PC-3 (cell line): ENCODE measurements at regions not wholly inside any gene's neighbourhood (a gene's known extent, or its start where the extent isn't known, plus 50 kb on each side); places are given as distances from the start of the nearest gene placed in this dataset.

Experiments
- ATAC-seq: fragments of 200-7000 bp; cut with Tn5 transposase; 2 replicates; pipeline ENCODE4 v1.9.1; 2020; ENCODE audit warnings: mild to moderate bottlenecking, moderate library complexity
- BruUV-seq: library from RNA; stranded (reverse); fragments of 400-500 nt; replicated peaks from 2 replicates; lab custom pipeline; 2021; lab: Mats Ljungman, UMichigan
- CTCF ChIA-PET: fragments of 300-600 bp; sonication (Branson Sonifier 250); formaldehyde crosslinking; loops from one replicate; lab custom pipeline; 2022; ENCODE audit warnings: antibody characterized with exemption; lab: Charles Lee
- POLR2A ChIA-PET: fragments of 300-600 bp; sonication (Branson Sonifier 250); formaldehyde crosslinking; loops from one replicate; lab custom pipeline; 2022; ENCODE audit warnings: antibody characterized with exemption; ENCODE audit not compliant: unreplicated experiment; lab: Charles Lee
- DNase-seq: peaks from one replicate; pipeline ENCODE4 v3.0.0-alpha.2; 2015
- H2AFZ ChIP-seq: fragments of 300-600 bp; sonication (generic); 2 replicates; pipeline ENCODE4 v1.6.0; 2016; ENCODE audit warnings: antibody characterized with exemption, low read length
- H3F3A ChIP-seq: fragments of 300-600 bp; sonication (generic); one replicate; pipeline ENCODE4 v1.6.0; 2017; ENCODE audit warnings: antibody characterized with exemption, low read length, control low read depth, mild to moderate bottlenecking; ENCODE audit not compliant: unreplicated experiment
- H3K27ac ChIP-seq: fragments of 300-600 bp; sonication (generic); 2 replicates; pipeline ENCODE4 v1.5.1; 2016; ENCODE audit warnings: mild to moderate bottlenecking, low read length
- H3K27me3 ChIP-seq: fragments of 300-600 bp; sonication (generic); 2 replicates; pipeline ENCODE4 v1.6.1; 2016; ENCODE audit warnings: low read length, mixed read lengths
- H3K36me3 ChIP-seq: fragments of 300-600 bp; sonication (generic); 2 replicates; pipeline ENCODE4 v1.6.1; 2016; ENCODE audit warnings: low read depth, mixed run types, low read length, mixed read lengths
- H3K4me1 ChIP-seq: fragments of 300-600 bp; sonication (generic); 2 replicates; pipeline ENCODE4 v1.5.1; 2016; ENCODE audit warnings: low read length; ENCODE audit not compliant: insufficient read depth
- H3K4me2 ChIP-seq: fragments of 300-600 bp; sonication (generic); 2 replicates; pipeline ENCODE4 v1.6.0; 2016; ENCODE audit warnings: low read length
- H3K4me3 ChIP-seq: fragments of 300-600 bp; sonication (generic); 2 replicates; pipeline ENCODE4 v1.5.1; 2016; ENCODE audit warnings: mild to moderate bottlenecking, low read length, mixed read lengths
- H3K79me2 ChIP-seq: fragments of 300-600 bp; sonication (generic); 2 replicates; pipeline ENCODE4 v1.6.1; 2017; ENCODE audit warnings: low read length, mixed read lengths
- H3K9ac ChIP-seq: fragments of 300-600 bp; sonication (generic); 2 replicates; pipeline ENCODE4 v1.6.0; 2016; ENCODE audit warnings: mild to moderate bottlenecking, low read length
- H3K9me2 ChIP-seq: fragments of 300-600 bp; sonication (generic); replicated peaks from 2 replicates; pipeline ENCODE4 v1.6.1; 2016; ENCODE audit warnings: mixed run types, low read length, mixed read lengths
- H3K9me3 ChIP-seq: fragments of 300-600 bp; sonication (generic); 2 replicates; pipeline ENCODE4 v1.6.1; 2016; ENCODE audit warnings: low read length, mixed read lengths
- H4K20me1 ChIP-seq: fragments of 300-600 bp; sonication (generic); 2 replicates; pipeline ENCODE4 v1.6.1; 2016; ENCODE audit warnings: low read length, mixed read lengths
- CTCF ChIP-seq: fragments of 300-600 bp; sonication (generic); conservative IDR thresholded peaks from 2 replicates; pipeline ENCODE4 v1.5.1; 2017; ENCODE audit warnings: antibody characterized with exemption, low read depth, mild to moderate bottlenecking, low read length
- EZH2 ChIP-seq: fragments of 300-600 bp; sonication (generic); IDR thresholded peaks from one replicate; pipeline ENCODE4 v1.6.1; 2017; ENCODE audit warnings: antibody characterized with exemption, mild to moderate bottlenecking, low read length; ENCODE audit not compliant: unreplicated experiment
- EZH2phosphoT487 ChIP-seq: fragments of 300-600 bp; sonication (generic); IDR thresholded peaks from 2 replicates; pipeline ENCODE4 v1.6.1; 2018; ENCODE audit warnings: mild to moderate bottlenecking, antibody characterized with exemption, low read length, borderline replicate concordance
- intact Hi-C: fragments of 100-400 bp; cut with micrococcal nuclease; formaldehyde crosslinking; loops from 2 replicates; pipeline ENCODE4 v1.9.0; 2023

- no TSS peak for BruUV-seq
- Histone ChIP-seq H3K4me3 (no peak overlapping the region), H3K27ac (no peak overlapping the region), H3K9ac (no peak overlapping the region), H3K9me3 (no peaks in the 10 kb centered on the region), H4K20me1 (no peaks in the 10 kb centered on the region), H3K79me2 (no peaks in the 10 kb centered on the region), H3K4me2 (no peak overlapping the region), H3K9me2 (no peaks in the 10 kb centered on the region), H2AFZ (no peak overlapping the region), H3K27me3 (peaks cover 55% of the 10 kb centered on the region), H3K4me1 (no peaks in the 10 kb centered on the region), H3K36me3 (no peaks in the 10 kb centered on the region), H3F3A (no peaks in the 10 kb centered on the region)
- POLR2A ChIA-PET: no interaction called here
- intact Hi-C loops: no loop called here
- DNase-seq (no peak), ATAC-seq (no peak)
- TF ChIP-seq EZH2phosphoT487: no peak
- TF ChIP-seq EZH2: no peak
- no peak for TF ChIP-seq CTCF
- CTCF ChIA-PET: no interaction called here
These were observed 63.5 kb upstream of the PRR20G start for GRCh38 chr3:127351321-127351720.

- intact Hi-C loops: no loop called here
- TF ChIP-seq CTCF: no peak
- no peak for TF ChIP-seq EZH2
- TF ChIP-seq EZH2phosphoT487: no peak
- no peaks in the 10 kb centered on the region for H3K4me1 ChIP-seq
- ChIA-PET POLR2A (no interaction called here), CTCF (no interaction called here)
- H4K20me1 ChIP-seq: no peaks in the 10 kb centered on the region
- no TSS peak for BruUV-seq
- no peak overlapping the region for H3K4me2 ChIP-seq
- no peak for DNase-seq
- H3K9me3 ChIP-seq: no peaks in the 10 kb centered on the region
- H3K36me3 ChIP-seq: no peaks in the 10 kb centered on the region
- H3K4me3 ChIP-seq: no peak overlapping the region
- ATAC-seq: no peak
- no peak overlapping the region for H3K27ac ChIP-seq
- no peaks in the 10 kb centered on the region for H3K9me2 ChIP-seq
- H3K79me2 ChIP-seq: no peaks in the 10 kb centered on the region
- peaks cover 62% of the 10 kb centered on the region for H3K27me3 ChIP-seq
- no peak overlapping the region for H2AFZ ChIP-seq
- no peak overlapping the region for H3K9ac ChIP-seq
- no peaks in the 10 kb centered on the region for H3F3A ChIP-seq
These were observed 62.6 kb upstream of the PRR20G start for GRCh38 chr3:127350172-127351050.

GRCh38 chr3:127349501-127350171 lies 61.8 kb upstream of the PRR20G start:
- DNase-seq: no peak
- Histone ChIP-seq H3K9me2 (no peaks in the 10 kb centered on the region), H3K27ac (no peak overlapping the region), H3F3A (no peaks in the 10 kb centered on the region), H3K79me2 (no peaks in the 10 kb centered on the region), H4K20me1 (no peaks in the 10 kb centered on the region), H2AFZ (no peak overlapping the region), H3K9me3 (no peaks in the 10 kb centered on the region), H3K4me1 (no peaks in the 10 kb centered on the region), H3K36me3 (no peaks in the 10 kb centered on the region), H3K9ac (no peak overlapping the region), H3K4me3 (no peak overlapping the region), H3K27me3 (peaks cover 62% of the 10 kb centered on the region), H3K4me2 (no peak overlapping the region)
- ATAC-seq: no peak
- ChIA-PET POLR2A (no interaction called here), CTCF (no interaction called here)
- intact Hi-C loops: no loop called here
- no peak for TF ChIP-seq CTCF
- BruUV-seq: no TSS peak
